Activated CD8-positive, alpha-beta T cell treated with anti-CD3 and anti-CD28 coated beads for 36 hours (primary cell): ENCODE measurements at regions not wholly inside any gene's neighbourhood (a gene's known extent, or its start where the extent isn't known, plus 50 kb on each side); places are given as distances from the start of the nearest gene placed in this dataset.

ENCODE experiments used
- ATAC-seq: fragments of 200-7000 bp; cut with Tn5 transposase; one replicate; pipeline ENCODE4 v1.10.0; 2021; ENCODE audit warnings: mild to moderate bottlenecking, moderate library complexity
- CTCF ChIA-PET: fragments of 350-600 bp; sonication (Branson Sonifier 250); formaldehyde crosslinking; loops from one replicate; lab custom pipeline; 2021; ENCODE audit warnings: antibody characterized with exemption; lab: Charles Lee
- POLR2A ChIA-PET: fragments of 350-600 bp; sonication (Branson Sonifier 250); formaldehyde crosslinking; loops from one replicate; lab custom pipeline; 2021; ENCODE audit warnings: antibody characterized with exemption; lab: Charles Lee
- DNase-seq: peaks from one replicate; pipeline ENCODE4 v3.0.0-alpha.2; 2020
- H3K27ac Mint-ChIP-seq: one replicate; pipeline ENCODE4 v1.8.0; 2021; ENCODE audit warnings: mild to moderate bottlenecking, mixed read lengths
- H3K27me3 Mint-ChIP-seq: one replicate; pipeline ENCODE4 v1.8.0; 2021; ENCODE audit warnings: mixed read lengths
- H3K36me3 Mint-ChIP-seq: one replicate; pipeline ENCODE4 v1.8.0; 2021; ENCODE audit warnings: low read depth, mixed read lengths
- H3K4me1 Mint-ChIP-seq: one replicate; pipeline ENCODE4 v1.8.0; 2021; ENCODE audit warnings: low read depth, mixed read lengths
- H3K4me3 Mint-ChIP-seq: one replicate; pipeline ENCODE4 v1.8.0; 2021; ENCODE audit warnings: mild to moderate bottlenecking, moderate library complexity, mixed read lengths
- H3K9me3 Mint-ChIP-seq: one replicate; pipeline ENCODE4 v1.8.0; 2021; ENCODE audit warnings: mixed read lengths
- intact Hi-C: fragments of 100-400 bp; cut with micrococcal nuclease; formaldehyde crosslinking; loops from one replicate; pipeline ENCODE4 v1.10.0; 2022
- TF ChIP-seq, protein P1 (sequence below): fragments of 200-600 bp; IDR thresholded peaks from one replicate; pipeline ENCODE4 v1.8.0; 2022; ENCODE audit warnings: antibody characterized with exemption, mild to moderate bottlenecking

DNA sequence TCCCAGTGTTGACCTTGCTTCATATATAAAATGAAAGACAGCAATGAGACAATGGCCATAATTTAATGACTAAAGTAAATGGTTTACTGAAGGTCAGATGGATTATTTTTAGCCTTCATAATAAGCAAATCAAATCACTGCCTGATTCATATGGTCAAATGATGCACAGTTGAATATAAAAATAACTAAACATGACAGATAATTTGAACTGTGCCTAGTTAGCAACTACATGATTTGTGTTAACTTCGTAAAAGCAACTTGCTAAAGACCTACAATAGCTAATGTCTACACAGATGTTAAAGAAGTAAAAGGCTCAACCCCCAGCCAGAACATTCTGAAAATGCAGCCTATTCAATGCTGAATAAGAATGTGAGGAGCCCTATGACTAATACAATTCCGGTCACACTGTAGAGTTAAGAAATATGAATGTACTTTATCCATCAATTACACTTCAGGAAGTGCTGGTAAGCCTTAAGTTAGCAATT lies 590.8 kb upstream of the CDH2 start:
- ChIA-PET POLR2A (no interaction called here), CTCF (no interaction called here)
- Mint-ChIP-seq H3K4me3 (no peak overlapping the region), H3K36me3 (no peaks in the 10 kb centered on the region), H3K9me3 (peaks cover 2% of the 10 kb centered on the region), H3K4me1 (no peaks in the 10 kb centered on the region), H3K27ac (no peak overlapping the region), H3K27me3 (no peaks in the 10 kb centered on the region)
- TF ChIP-seq, protein P1, sequence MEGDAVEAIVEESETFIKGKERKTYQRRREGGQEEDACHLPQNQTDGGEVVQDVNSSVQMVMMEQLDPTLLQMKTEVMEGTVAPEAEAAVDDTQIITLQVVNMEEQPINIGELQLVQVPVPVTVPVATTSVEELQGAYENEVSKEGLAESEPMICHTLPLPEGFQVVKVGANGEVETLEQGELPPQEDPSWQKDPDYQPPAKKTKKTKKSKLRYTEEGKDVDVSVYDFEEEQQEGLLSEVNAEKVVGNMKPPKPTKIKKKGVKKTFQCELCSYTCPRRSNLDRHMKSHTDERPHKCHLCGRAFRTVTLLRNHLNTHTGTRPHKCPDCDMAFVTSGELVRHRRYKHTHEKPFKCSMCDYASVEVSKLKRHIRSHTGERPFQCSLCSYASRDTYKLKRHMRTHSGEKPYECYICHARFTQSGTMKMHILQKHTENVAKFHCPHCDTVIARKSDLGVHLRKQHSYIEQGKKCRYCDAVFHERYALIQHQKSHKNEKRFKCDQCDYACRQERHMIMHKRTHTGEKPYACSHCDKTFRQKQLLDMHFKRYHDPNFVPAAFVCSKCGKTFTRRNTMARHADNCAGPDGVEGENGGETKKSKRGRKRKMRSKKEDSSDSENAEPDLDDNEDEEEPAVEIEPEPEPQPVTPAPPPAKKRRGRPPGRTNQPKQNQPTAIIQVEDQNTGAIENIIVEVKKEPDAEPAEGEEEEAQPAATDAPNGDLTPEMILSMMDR: no peak
- no peak for ATAC-seq
- intact Hi-C loops: no loop called here
- DNase-seq: no peak

DNA sequence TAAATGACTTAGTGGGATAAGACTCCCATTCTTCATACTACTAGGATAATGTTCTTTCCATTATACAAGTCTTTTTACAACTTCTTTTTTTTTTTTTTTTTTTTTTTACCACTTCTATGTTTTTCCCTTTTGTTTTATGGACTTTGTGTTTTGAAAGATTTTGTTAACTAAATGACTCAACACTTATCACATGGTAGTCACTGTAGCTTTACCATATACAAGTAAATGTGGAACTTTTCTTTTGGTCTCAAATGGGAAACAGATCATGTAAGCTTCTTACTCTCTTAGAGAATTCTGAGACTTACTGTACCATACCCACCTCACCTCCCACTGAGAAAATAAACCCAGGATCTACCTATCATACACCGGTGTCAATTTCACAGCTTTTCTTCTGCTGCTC lies 590.3 kb upstream of the CDH2 start:
- TF ChIP-seq, protein P1: no peak
- no peak overlapping the region for H3K4me3 Mint-ChIP-seq
- no peaks in the 10 kb centered on the region for H3K36me3 Mint-ChIP-seq
- DNase-seq (no peak), ATAC-seq (no peak)
- no peak overlapping the region for H3K27ac Mint-ChIP-seq
- no peaks in the 10 kb centered on the region for H3K27me3 Mint-ChIP-seq
- CTCF ChIA-PET: no interaction called here
- H3K9me3 Mint-ChIP-seq: peaks cover 2% of the 10 kb centered on the region
- POLR2A ChIA-PET: no interaction called here
- H3K4me1 Mint-ChIP-seq: no peaks in the 10 kb centered on the region
- intact Hi-C loops: no loop called here

DNA sequence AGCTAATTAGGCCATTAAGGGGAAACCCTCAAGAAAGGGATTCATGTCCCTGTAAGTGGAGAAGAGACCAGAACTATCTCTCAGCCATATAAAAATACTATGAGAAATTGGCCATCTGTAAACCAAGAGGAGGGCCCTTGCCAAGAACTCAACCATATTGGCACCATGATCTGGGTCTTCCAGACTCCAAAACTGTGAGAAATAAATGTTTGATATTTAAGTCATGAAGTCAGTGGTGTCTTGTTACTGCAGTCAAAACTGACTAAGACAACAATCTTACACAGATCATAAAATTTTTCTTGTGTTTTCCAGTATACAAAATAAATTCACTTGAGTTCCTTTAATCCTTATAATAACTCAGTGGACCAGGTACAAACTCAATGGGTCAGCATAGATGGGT lies 589.8 kb upstream of the CDH2 start:
- intact Hi-C loops: no loop called here
- peaks cover 2% of the 10 kb centered on the region for H3K9me3 Mint-ChIP-seq
- H3K27me3 Mint-ChIP-seq: no peaks in the 10 kb centered on the region
- no peaks in the 10 kb centered on the region for H3K36me3 Mint-ChIP-seq
- no peaks in the 10 kb centered on the region for H3K4me1 Mint-ChIP-seq
- CTCF ChIA-PET: no interaction called here
- H3K27ac Mint-ChIP-seq: no peak overlapping the region
- no peak for DNase-seq
- POLR2A ChIA-PET: no interaction called here
- H3K4me3 Mint-ChIP-seq: no peak overlapping the region
- ATAC-seq: no peak
- TF ChIP-seq, protein P1: no peak

DNA sequence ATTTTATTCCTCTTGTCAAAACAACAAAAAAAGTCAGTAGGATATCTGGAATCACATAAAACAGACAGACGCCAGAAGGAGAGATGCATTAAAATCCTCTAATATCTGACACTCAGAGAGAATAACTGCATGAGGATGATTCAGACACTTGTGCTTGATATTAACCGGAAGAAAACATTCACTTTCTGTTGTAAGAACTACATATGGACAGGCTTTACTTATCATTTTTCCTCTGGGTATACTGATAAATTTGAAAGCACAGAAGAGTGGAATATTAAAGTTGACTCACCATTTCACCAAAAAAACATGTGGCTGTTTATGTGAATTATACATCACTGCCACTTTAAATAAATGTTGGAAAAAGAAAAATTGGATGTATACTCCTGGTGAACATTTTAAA lies 589.1 kb upstream of the CDH2 start:
- TF ChIP-seq, protein P1: no peak
- Mint-ChIP-seq H3K36me3 (no peaks in the 10 kb centered on the region), H3K27ac (no peak overlapping the region), H3K27me3 (no peaks in the 10 kb centered on the region), H3K4me3 (no peak overlapping the region), H3K4me1 (no peaks in the 10 kb centered on the region), H3K9me3 (peaks cover 2% of the 10 kb centered on the region)
- ChIA-PET CTCF (no interaction called here), POLR2A (no interaction called here)
- intact Hi-C loops: no loop called here
- DNase-seq (no peak), ATAC-seq (no peak)

DNA sequence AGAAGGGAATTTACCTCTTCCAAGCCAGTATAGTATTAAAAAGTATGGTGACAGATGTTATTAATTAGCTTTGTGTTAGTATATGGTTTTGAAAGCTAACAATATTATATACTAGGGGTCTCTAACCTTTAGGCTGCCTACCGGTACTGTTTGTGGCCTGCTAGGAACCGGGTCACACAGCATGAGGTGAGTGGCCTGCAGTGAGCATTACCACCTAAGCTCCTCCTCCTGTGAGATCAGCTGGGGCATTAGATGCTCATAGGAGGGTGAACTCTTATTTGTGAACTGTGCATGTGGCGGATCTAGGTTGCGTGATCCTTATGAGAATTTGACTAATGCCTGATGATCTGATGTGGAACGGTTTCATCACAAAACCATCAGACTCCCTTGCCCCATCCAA lies 583.4 kb upstream of the CDH2 start:
- DNase-seq (no peak), ATAC-seq (no peak)
- Mint-ChIP-seq H3K36me3 (no peaks in the 10 kb centered on the region), H3K9me3 (peaks cover 2% of the 10 kb centered on the region), H3K4me3 (no peak overlapping the region), H3K4me1 (no peaks in the 10 kb centered on the region), H3K27me3 (no peaks in the 10 kb centered on the region), H3K27ac (no peak overlapping the region)
- intact Hi-C loops: no loop called here
- TF ChIP-seq, protein P1: no peak
- CTCF ChIA-PET: no interaction called here
- POLR2A ChIA-PET: no interaction called here
